HEK293 (cell line): ENCODE measurements at regions not wholly inside any gene's neighbourhood (a gene's known extent, or its start where the extent isn't known, plus 50 kb on each side); places are given as distances from the start of the nearest gene placed in this dataset.

Source experiments
- CTCF ChIA-PET: fragments of 350-600 bp; formaldehyde crosslinking; extraction: SDS; loops from one replicate; lab custom pipeline; 2021; ENCODE audit warnings: antibody characterized with exemption; lab: Yijun Ruan, JAX
- POLR2A ChIA-PET: fragments of 300-600 bp; formaldehyde crosslinking; extraction: SDS; loops from one replicate; lab custom pipeline; 2020; ENCODE audit warnings: antibody characterized with exemption, inconsistent platforms; lab: Yijun Ruan, JAX
- H3K27ac ChIP-seq: fragments of 200-500 bp; sonication (Bioruptor generic); 2 replicates; pipeline ENCODE4 v1.5.1; 2014; ENCODE audit warnings: low read depth, low read length, control low read depth, inconsistent platforms; ENCODE audit errors: extremely low read depth
- H3K36me3 ChIP-seq, 2 experiments: fragments of 200-500 bp in 1 of 2; sonication (Bioruptor generic) in 1 of 2; 1 replicate in 1 of 2; 2 replicates in 1 of 2; pipeline ENCODE4 v1.5.1; 2014 to 2017; ENCODE audit warnings: inconsistent platforms in 2 of 2, low read length in 2 of 2; ENCODE audit not compliant: control insufficient read depth in 2 of 2, insufficient read depth in 1 of 2
- H3K4me1 ChIP-seq: fragments of 200-500 bp; sonication (Bioruptor generic); 2 replicates; pipeline ENCODE4 v1.5.1; 2014; ENCODE audit warnings: mild to moderate bottlenecking, low read length, inconsistent platforms; ENCODE audit not compliant: control insufficient read depth, insufficient read depth
- H3K4me3 ChIP-seq: 2 replicates; pipeline ENCODE4 v1.5.1; 2011; ENCODE audit warnings: low read depth, mild to moderate bottlenecking, control low read depth, low read length, moderate library complexity
- H3K9me3 ChIP-seq: fragments of 200-500 bp; sonication (Bioruptor generic); 2 replicates; pipeline ENCODE4 v1.5.1; 2014; ENCODE audit warnings: low read depth, low read length, inconsistent platforms; ENCODE audit not compliant: control insufficient read depth, insufficient read depth
- GFI1B ChIP-seq: fragments of 450-650 bp; formaldehyde crosslinking; IDR thresholded peaks from 2 replicates; pipeline ENCODE4 v1.5.1; 2016; ENCODE audit warnings: missing biosample characterization, missing genetic modification characterization
- PRDM10 ChIP-seq: fragments of 450-650 bp; formaldehyde crosslinking; IDR thresholded peaks from 2 replicates; pipeline ENCODE4 v1.5.1; 2016; ENCODE audit warnings: missing biosample characterization, missing genetic modification characterization
- ZBTB17 ChIP-seq: fragments of 450-650 bp; formaldehyde crosslinking; IDR thresholded peaks from 2 replicates; pipeline ENCODE4 v1.5.1; 2016; ENCODE audit warnings: missing biosample characterization, missing genetic modification characterization
- ZNF239 ChIP-seq: fragments of 450-650 bp; formaldehyde crosslinking; IDR thresholded peaks from 2 replicates; pipeline ENCODE4 v1.5.1; 2016; ENCODE audit warnings: missing biosample characterization, missing genetic modification characterization
- ZNF398 ChIP-seq: fragments of 450-650 bp; formaldehyde crosslinking; IDR thresholded peaks from 2 replicates; pipeline ENCODE4 v1.5.1; 2017; ENCODE audit warnings: missing biosample characterization, missing genetic modification characterization
- ZNF513 ChIP-seq: fragments of 450-650 bp; IDR thresholded peaks from 2 replicates; pipeline ENCODE4 v1.5.1; 2018; ENCODE audit warnings: missing biosample characterization, missing genetic modification characterization
- ZNF518A ChIP-seq: fragments of 450-650 bp; formaldehyde crosslinking; conservative IDR thresholded peaks from 2 replicates; pipeline ENCODE4 v1.5.1; 2016; ENCODE audit warnings: low read depth, missing biosample characterization, missing genetic modification characterization
- ZNF555 ChIP-seq: fragments of 450-650 bp; formaldehyde crosslinking; conservative IDR thresholded peaks from 2 replicates; pipeline ENCODE4 v1.5.1; 2017; ENCODE audit warnings: missing biosample characterization, mild to moderate bottlenecking, missing genetic modification characterization, inconsistent platforms
- ZNF626 ChIP-seq: fragments of 450-650 bp; sonication (Bioruptor Pico); formaldehyde crosslinking; IDR thresholded peaks from 2 replicates; pipeline ENCODE4 v1.5.1; 2018; ENCODE audit warnings: missing biosample characterization, missing genetic modification characterization, inconsistent platforms

- CTCF ChIA-PET, result no interaction called here
- no peak overlapping the region for H3K27ac ChIP-seq
- POLR2A ChIA-PET, result no interaction called here
- no peak overlapping the region for H3K4me3 ChIP-seq
- H3K36me3 ChIP-seq, result no peaks in the 10 kb centered on the region
- TF ChIP-seq ZNF626 (tag by site-specific recombination) (no peak), ZBTB17 (no peak), ZNF518A (tag by site-specific recombination) (no peak)
- no peaks in the 10 kb centered on the region for H3K4me1 ChIP-seq
- H3K9me3 ChIP-seq, result no peaks in the 10 kb centered on the region
Measured at GRCh38 chr3:35519936-35520335, 119.4 kb upstream of the ARPP21 start.

GRCh38 chr3:35521196-35521595 lies 118.1 kb upstream of the ARPP21 start:
- TF ChIP-seq ZNF513 (tag by site-specific recombination) (no peak), PRDM10 (tag by site-specific recombination) (0 out of 2 replicates have a peak, but pooled peaks have one; percentile 12), ZNF398 (tag by site-specific recombination) (no peak), ZNF555 (tag by site-specific recombination) (no peak), ZNF239 (no peak), GFI1B (no peak)
- no peak overlapping the region for H3K4me3 ChIP-seq
- POLR2A ChIA-PET, result no interaction called here
- no peaks in the 10 kb centered on the region for H3K9me3 ChIP-seq
- no peaks in the 10 kb centered on the region for H3K36me3 ChIP-seq
- CTCF ChIA-PET, result interaction anchor here (0.8 kb wide), 1 partner anchor 388 kb away, joined by 5 read pairs; no protein-coding TSS in a partner anchor
- no peaks in the 10 kb centered on the region for H3K4me1 ChIP-seq
- H3K27ac ChIP-seq, result no peak overlapping the region
